Memory B cell (primary cell): ENCODE measurements at regions not wholly inside any gene's neighbourhood (a gene's known extent, or its start where the extent isn't known, plus 50 kb on each side); places are given as distances from the start of the nearest gene placed in this dataset.
"Not testable (repeated sequence)": the region's sequence is repeated elsewhere in the genome, so short reads cannot be mapped to it uniquely, and the experiment has no call there.

Experiments
- ATAC-seq: fragments of 150-1000 bp; cut with Tn5 transposase; 2 replicates; pipeline ENCODE4 v1.10.0; 2021; ENCODE audit warnings: low read depth, mild to moderate bottlenecking, moderate library complexity
- DNase-seq, 2 donors: peaks; one replicate each; pipeline ENCODE4 v3.0.0; 2022; ENCODE audit warnings: low spot score in 2 of 2
- H3K27ac Mint-ChIP-seq: one replicate; pipeline ENCODE4 v1.8.0; 2022; ENCODE audit warnings: mild to moderate bottlenecking, moderate library complexity, mixed read lengths
- H3K27me3 Mint-ChIP-seq: one replicate; pipeline ENCODE4 v1.8.0; 2022; ENCODE audit warnings: mixed read lengths
- H3K36me3 Mint-ChIP-seq: one replicate; pipeline ENCODE4 v1.8.0; 2022; ENCODE audit warnings: mild to moderate bottlenecking, mixed read lengths
- H3K4me1 Mint-ChIP-seq: one replicate; pipeline ENCODE4 v1.8.0; 2022; ENCODE audit warnings: mixed read lengths
- H3K4me3 Mint-ChIP-seq: one replicate; pipeline ENCODE4 v1.8.0; 2022; ENCODE audit warnings: mild to moderate bottlenecking, moderate library complexity, mixed read lengths
- H3K9me3 Mint-ChIP-seq: one replicate; pipeline ENCODE4 v1.8.0; 2022; ENCODE audit warnings: mixed read lengths

GRCh38 chr7:145698526-145699262 lies 417.9 kb upstream of the CNTNAP2 start:
- no peak for ATAC-seq
- H3K27ac Mint-ChIP-seq: no peak overlapping the region
- no peak for DNase-seq
- H3K36me3 Mint-ChIP-seq: no peaks in the 10 kb centered on the region
- no peak overlapping the region for H3K4me3 Mint-ChIP-seq
- no peaks in the 10 kb centered on the region for H3K27me3 Mint-ChIP-seq
- H3K9me3 Mint-ChIP-seq: no peaks in the 10 kb centered on the region
- no peaks in the 10 kb centered on the region for H3K4me1 Mint-ChIP-seq

DNA sequence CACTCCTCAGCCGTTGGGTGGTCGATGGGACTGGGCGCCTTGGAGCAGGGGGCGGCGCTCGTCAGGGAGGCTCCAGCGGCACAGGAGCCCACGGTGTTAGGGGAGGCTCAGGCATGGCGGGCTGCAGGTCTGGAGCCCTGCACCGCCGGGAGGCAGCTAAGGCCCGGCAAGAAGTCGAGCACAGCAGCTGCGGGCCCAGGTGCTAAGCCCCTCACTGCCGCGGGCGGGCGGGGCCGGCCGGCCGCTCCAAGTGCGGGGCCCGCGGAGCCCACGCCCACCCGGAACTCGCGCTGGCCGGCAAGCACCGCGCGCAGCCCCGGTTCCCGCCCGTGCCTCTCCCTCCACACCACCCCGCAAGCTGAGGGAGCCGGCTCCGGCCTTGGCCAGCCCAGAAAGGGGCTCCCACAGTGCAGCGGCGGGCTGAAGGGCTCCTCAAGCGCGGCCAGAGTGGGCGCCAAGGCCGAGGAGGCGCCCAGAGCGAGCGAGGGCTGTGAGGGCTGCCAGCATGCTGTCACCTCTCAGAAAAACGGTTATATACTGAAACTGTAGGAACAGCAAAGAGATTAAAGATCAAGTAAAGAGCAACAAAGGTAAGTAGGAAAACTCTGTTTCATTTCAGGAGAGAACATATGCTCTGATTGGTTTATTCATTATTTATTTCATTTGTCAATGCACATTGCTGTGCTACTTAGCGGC lies 419.0 kb upstream of the CNTNAP2 start:
- H3K27me3 Mint-ChIP-seq, H3K27ac Mint-ChIP-seq, H3K9me3 Mint-ChIP-seq, H3K4me3 Mint-ChIP-seq, DNase-seq, H3K36me3 Mint-ChIP-seq, ATAC-seq, H3K4me1 Mint-ChIP-seq: not testable (repeated sequence)

- DNase-seq (no peak), ATAC-seq (no peak)
- no peaks in the 10 kb centered on the region for H3K27me3 Mint-ChIP-seq
- H3K9me3 Mint-ChIP-seq: no peaks in the 10 kb centered on the region
- H3K36me3 Mint-ChIP-seq: no peaks in the 10 kb centered on the region
- no peak overlapping the region for H3K27ac Mint-ChIP-seq
- H3K4me3 Mint-ChIP-seq: no peak overlapping the region
- H3K4me1 Mint-ChIP-seq: no peaks in the 10 kb centered on the region
Measured at GRCh38 chr7:145696071-145696470, 420.5 kb upstream of the CNTNAP2 start.

- Mint-ChIP-seq H3K4me3 (no peak overlapping the region), H3K4me1 (no peaks in the 10 kb centered on the region), H3K9me3 (no peaks in the 10 kb centered on the region), H3K36me3 (no peaks in the 10 kb centered on the region), H3K27me3 (no peaks in the 10 kb centered on the region), H3K27ac (no peak overlapping the region)
- DNase-seq (no peak), ATAC-seq (no peak)
Measured at GRCh38 chr7:145692237-145692950, 424.2 kb upstream of the CNTNAP2 start.

GRCh38 chr7:145691377-145691914 lies 425.2 kb upstream of the CNTNAP2 start:
- DNase-seq (no peak), ATAC-seq (no peak)
- no peaks in the 10 kb centered on the region for H3K9me3 Mint-ChIP-seq
- H3K27me3 Mint-ChIP-seq: no peaks in the 10 kb centered on the region
- H3K36me3 Mint-ChIP-seq: no peaks in the 10 kb centered on the region
- no peak overlapping the region for H3K4me3 Mint-ChIP-seq
- H3K4me1 Mint-ChIP-seq: no peaks in the 10 kb centered on the region
- H3K27ac Mint-ChIP-seq: no peak overlapping the region

DNA sequence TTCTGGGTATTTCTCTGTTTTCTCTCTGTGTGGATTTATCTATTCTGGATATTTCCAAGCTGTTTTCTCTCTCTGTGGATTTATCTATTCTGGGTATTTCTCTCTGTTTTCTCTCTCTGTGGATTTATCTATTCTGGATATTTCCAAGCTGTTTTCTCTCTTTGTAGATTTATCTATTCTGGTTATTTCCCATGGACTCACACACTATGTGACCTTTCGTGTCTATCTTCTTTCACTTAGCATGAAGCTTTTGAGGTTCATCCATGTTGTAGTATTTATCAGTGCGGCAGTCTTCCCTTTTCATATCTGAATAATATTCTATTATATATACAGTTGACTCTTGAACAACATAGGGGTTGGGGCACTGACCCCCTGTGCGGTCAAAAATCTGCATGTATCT lies 435.0 kb upstream of the CNTNAP2 start:
- H3K4me1 Mint-ChIP-seq: no peaks in the 10 kb centered on the region
- ATAC-seq (no peak), DNase-seq (no peak)
- no peaks in the 10 kb centered on the region for H3K9me3 Mint-ChIP-seq
- H3K36me3 Mint-ChIP-seq: no peaks in the 10 kb centered on the region
- no peak overlapping the region for H3K4me3 Mint-ChIP-seq
- no peak overlapping the region for H3K27ac Mint-ChIP-seq
- no peaks in the 10 kb centered on the region for H3K27me3 Mint-ChIP-seq

GRCh38 chr7:145681159-145681558 lies 435.4 kb upstream of the CNTNAP2 start:
- Mint-ChIP-seq H3K27me3 (no peaks in the 10 kb centered on the region), H3K36me3 (no peaks in the 10 kb centered on the region), H3K4me1 (no peaks in the 10 kb centered on the region), H3K4me3 (no peak overlapping the region), H3K9me3 (no peaks in the 10 kb centered on the region), H3K27ac (no peak overlapping the region)
- ATAC-seq (no peak), DNase-seq (no peak)

GRCh38 chr7:145665499-145666258 lies 450.9 kb upstream of the CNTNAP2 start:
- Mint-ChIP-seq H3K9me3 (peaks cover 8% of the 10 kb centered on the region), H3K36me3 (no peaks in the 10 kb centered on the region), H3K27me3 (no peaks in the 10 kb centered on the region), H3K4me1 (no peaks in the 10 kb centered on the region), H3K27ac (no peak overlapping the region), H3K4me3 (no peak overlapping the region)
- DNase-seq (no peak), ATAC-seq (no peak)

GRCh38 chr7:145655666-145656065 lies 460.9 kb upstream of the CNTNAP2 start:
- no peak for ATAC-seq
- Mint-ChIP-seq H3K27ac (no peak overlapping the region), H3K9me3 (no peaks in the 10 kb centered on the region), H3K36me3 (no peaks in the 10 kb centered on the region), H3K27me3 (no peaks in the 10 kb centered on the region), H3K4me1 (no peaks in the 10 kb centered on the region), H3K4me3 (no peak overlapping the region)
- no peak for DNase-seq

- Mint-ChIP-seq H3K27ac (no peak overlapping the region), H3K9me3 (peaks cover 3% of the 10 kb centered on the region), H3K4me1 (no peaks in the 10 kb centered on the region), H3K4me3 (no peak overlapping the region), H3K36me3 (no peaks in the 10 kb centered on the region), H3K27me3 (no peaks in the 10 kb centered on the region)
- DNase-seq (no peak), ATAC-seq (no peak)
Measured at GRCh38 chr7:145645135-145645515, 471.5 kb upstream of the CNTNAP2 start.

DNA sequence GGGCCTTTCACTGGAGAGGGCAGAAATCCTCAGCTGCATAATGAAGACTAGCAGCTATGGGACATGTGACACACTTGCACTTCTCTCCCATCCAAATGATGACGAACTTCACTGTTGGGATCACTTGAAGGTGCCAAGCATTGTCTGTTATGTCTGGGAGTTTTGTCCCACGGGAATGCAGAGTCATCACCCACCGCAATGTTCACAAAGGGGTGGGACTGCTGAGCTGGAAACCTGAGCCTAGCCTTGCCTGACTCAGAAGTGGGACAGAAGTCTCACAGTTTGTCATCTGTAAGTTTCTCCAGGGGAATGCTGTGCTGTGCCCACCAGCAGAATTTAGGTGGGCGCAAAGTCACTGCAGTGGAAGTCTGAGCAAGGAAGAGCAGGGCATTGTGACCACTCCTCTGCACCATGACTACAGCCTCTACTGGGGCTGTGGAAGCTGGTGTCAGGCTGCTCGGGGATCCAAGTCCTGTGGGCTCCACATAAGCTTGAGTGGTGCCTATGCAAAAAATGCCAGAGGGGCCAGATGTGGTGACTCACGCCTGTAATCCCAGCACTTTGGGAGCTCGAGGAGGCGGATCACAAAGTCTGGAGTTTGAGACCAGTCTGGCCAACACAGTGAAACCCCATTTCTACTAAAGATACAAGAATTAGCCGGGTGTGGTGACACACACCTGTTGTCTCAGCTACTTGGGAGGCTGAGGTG lies 472.0 kb upstream of the CNTNAP2 start:
- DNase-seq: no peak
- ATAC-seq: no peak
- Mint-ChIP-seq H3K9me3 (peaks cover 3% of the 10 kb centered on the region), H3K27ac (no peak overlapping the region), H3K4me1 (no peaks in the 10 kb centered on the region), H3K4me3 (no peak overlapping the region), H3K27me3 (no peaks in the 10 kb centered on the region), H3K36me3 (no peaks in the 10 kb centered on the region)

- H3K36me3 Mint-ChIP-seq: no peaks in the 10 kb centered on the region
- H3K27me3 Mint-ChIP-seq: no peaks in the 10 kb centered on the region
- no peaks in the 10 kb centered on the region for H3K4me1 Mint-ChIP-seq
- H3K27ac Mint-ChIP-seq: no peak overlapping the region
- no peak for DNase-seq
- no peak for ATAC-seq
- no peak overlapping the region for H3K4me3 Mint-ChIP-seq
- H3K9me3 Mint-ChIP-seq: peaks cover 3% of the 10 kb centered on the region
Measured at GRCh38 chr7:145643981-145644380, 472.6 kb upstream of the CNTNAP2 start.

GRCh38 chr7:145633513-145633912 lies 483.1 kb upstream of the CNTNAP2 start:
- H3K36me3 Mint-ChIP-seq: no peaks in the 10 kb centered on the region
- H3K27me3 Mint-ChIP-seq: no peaks in the 10 kb centered on the region
- H3K4me3 Mint-ChIP-seq: no peak overlapping the region
- H3K9me3 Mint-ChIP-seq: no peaks in the 10 kb centered on the region
- no peaks in the 10 kb centered on the region for H3K4me1 Mint-ChIP-seq
- H3K27ac Mint-ChIP-seq: no peak overlapping the region
- DNase-seq (no peak), ATAC-seq (no peak)
